ENCODE measurements at regions not wholly inside any gene's neighbourhood (a gene's known extent, or its start where the extent isn't known, plus 50 kb on each side); places are given as distances from the start of the nearest gene placed in this dataset.

DNA sequence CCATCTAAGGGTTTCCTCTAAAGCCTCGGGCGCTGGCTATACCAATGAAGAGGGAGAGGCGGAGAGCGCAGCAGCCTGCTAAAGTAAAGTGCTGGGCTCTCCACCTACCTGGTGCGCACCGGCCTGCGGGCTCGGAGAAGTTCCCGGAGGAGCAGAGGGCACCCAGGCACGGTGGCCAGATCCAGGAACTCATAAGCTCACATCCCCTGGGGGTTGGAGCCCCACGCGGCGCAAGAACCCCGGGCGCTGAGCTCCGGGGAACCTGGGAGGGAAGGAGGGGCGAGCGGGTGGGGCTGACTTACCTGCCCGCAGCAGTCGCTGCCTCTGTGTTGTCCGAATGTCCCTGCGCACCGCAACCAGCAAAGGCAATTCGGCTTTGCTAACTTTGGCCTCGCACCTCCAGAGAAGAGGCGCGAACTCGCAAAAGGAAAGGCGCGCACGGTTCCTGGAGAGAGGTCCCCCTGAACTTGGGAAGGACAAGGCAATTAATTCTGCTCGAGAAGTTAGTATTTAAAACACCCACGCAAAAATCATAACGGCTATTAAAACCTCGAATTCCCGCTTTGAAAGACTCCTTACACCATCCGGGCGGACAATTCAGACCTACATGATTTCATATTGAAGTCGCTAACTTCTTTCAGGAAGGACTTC, 127.6 kb upstream of the C11orf58 start:
- no peaks in the 10 kb centered on the region for H3K4me1 ChIP-seq (ENCODE audit: low read depth, poor library complexity, severe bottlenecking)
- H3K9ac ChIP-seq: no peak overlapping the region
- H3K4me3 ChIP-seq (IDR thresholded peaks at IDR 0.05; ENCODE audit: insufficient read depth, low read depth, low read length): no peak overlapping the region
- no peak overlapping the region for H2AFZ ChIP-seq (ENCODE audit: low read depth)
- no peaks in the 10 kb centered on the region for H3K36me3 ChIP-seq (ENCODE audit: insufficient read depth)
- H3K27me3 ChIP-seq (ENCODE audit: insufficient read depth, low read depth): no peaks in the 10 kb centered on the region; the same call in 1 of the 2 replicates
- no peaks in the 10 kb centered on the region for H3K79me2 ChIP-seq (ENCODE audit: insufficient read depth, low read depth)
- TF ChIP-seq, protein P1, sequence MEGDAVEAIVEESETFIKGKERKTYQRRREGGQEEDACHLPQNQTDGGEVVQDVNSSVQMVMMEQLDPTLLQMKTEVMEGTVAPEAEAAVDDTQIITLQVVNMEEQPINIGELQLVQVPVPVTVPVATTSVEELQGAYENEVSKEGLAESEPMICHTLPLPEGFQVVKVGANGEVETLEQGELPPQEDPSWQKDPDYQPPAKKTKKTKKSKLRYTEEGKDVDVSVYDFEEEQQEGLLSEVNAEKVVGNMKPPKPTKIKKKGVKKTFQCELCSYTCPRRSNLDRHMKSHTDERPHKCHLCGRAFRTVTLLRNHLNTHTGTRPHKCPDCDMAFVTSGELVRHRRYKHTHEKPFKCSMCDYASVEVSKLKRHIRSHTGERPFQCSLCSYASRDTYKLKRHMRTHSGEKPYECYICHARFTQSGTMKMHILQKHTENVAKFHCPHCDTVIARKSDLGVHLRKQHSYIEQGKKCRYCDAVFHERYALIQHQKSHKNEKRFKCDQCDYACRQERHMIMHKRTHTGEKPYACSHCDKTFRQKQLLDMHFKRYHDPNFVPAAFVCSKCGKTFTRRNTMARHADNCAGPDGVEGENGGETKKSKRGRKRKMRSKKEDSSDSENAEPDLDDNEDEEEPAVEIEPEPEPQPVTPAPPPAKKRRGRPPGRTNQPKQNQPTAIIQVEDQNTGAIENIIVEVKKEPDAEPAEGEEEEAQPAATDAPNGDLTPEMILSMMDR (conservative IDR thresholded peaks at IDR 0.05; ENCODE audit: low read depth, low read length): no peak
- H3K4me2 ChIP-seq: no peak overlapping the region
- H4K20me1 ChIP-seq (ENCODE audit: insufficient read depth): no peaks in the 10 kb centered on the region
- no peak overlapping the region for H3K27ac ChIP-seq

DNA sequence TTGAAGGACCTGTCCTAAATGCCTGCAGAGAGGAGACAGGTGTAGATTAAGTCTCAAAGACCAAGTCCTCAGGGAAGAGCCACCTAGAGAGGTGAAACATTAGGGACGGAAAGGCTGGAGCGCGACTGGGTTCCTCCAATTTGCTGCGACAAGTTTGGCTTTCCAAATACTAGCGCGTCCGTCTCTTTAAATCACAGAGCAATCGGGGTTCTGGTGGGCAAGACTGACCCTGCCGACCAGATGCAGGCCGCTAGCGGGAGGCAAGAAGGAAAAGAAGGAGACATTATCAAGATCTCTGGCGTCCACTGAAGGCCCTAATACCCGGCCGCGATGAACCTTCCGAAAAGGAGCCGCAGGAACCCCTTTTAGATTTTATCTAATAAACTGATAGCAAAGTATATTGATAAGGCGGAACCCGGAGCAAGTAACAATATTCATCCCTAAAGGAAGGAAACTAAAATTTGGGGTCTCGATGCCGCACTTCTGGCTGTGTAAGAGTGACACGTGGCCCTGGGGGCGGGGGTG, 128.2 kb upstream of the C11orf58 start:
- H3K27me3 ChIP-seq (ENCODE audit: insufficient read depth, low read depth): no peaks in the 10 kb centered on the region; the same call in 1 of the 2 replicates

DNA sequence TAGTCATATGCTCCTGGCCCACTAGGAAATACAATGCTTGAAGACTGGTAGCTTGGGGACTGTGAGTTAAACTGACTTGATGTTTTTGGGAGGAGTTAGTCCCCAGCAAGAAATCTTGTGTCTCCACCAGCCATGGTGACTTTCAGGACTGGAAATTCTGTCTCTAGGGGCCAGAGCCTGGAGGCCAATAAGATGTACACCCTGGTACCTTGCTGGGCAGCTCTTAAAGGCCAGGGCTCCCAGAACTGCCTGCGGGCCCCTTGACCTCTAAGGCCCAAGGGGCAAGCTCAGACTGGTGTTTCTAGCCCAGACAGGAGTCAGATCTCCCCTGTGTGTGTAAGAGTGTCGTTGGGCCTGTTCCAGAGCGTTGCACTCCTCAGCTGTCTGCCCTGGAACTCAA, 128.7 kb upstream of the C11orf58 start:
- no peaks in the 10 kb centered on the region; the same call in 1 of the 2 replicates for H3K27me3 ChIP-seq (ENCODE audit: insufficient read depth, low read depth)
- no peaks in the 10 kb centered on the region for H3K4me1 ChIP-seq (ENCODE audit: low read depth, poor library complexity, severe bottlenecking)
- H2AFZ ChIP-seq (ENCODE audit: low read depth): no peak overlapping the region
- no peaks in the 10 kb centered on the region for H3K79me2 ChIP-seq (ENCODE audit: insufficient read depth, low read depth)
- no peak overlapping the region for H3K27ac ChIP-seq
- H4K20me1 ChIP-seq (ENCODE audit: insufficient read depth): no peaks in the 10 kb centered on the region
- TF ChIP-seq, protein P1 (conservative IDR thresholded peaks at IDR 0.05; ENCODE audit: low read depth, low read length): no peak
- H3K9ac ChIP-seq: no peak overlapping the region
- no peak overlapping the region for H3K4me3 ChIP-seq (IDR thresholded peaks at IDR 0.05; ENCODE audit: insufficient read depth, low read depth, low read length)
- H3K4me2 ChIP-seq: no peak overlapping the region
- H3K36me3 ChIP-seq (ENCODE audit: insufficient read depth): no peaks in the 10 kb centered on the region

More for the DNA sequence above, 128.2 kb upstream of the C11orf58 start:
- Histone ChIP-seq H3K4me2 (no peak overlapping the region), H2AFZ (ENCODE audit: low read depth) (no peak overlapping the region), H3K4me1 (ENCODE audit: low read depth, poor library complexity, severe bottlenecking) (no peaks in the 10 kb centered on the region), H3K27ac (no peak overlapping the region), H4K20me1 (ENCODE audit: insufficient read depth) (no peaks in the 10 kb centered on the region), H3K4me3 (IDR thresholded peaks at IDR 0.05; ENCODE audit: insufficient read depth, low read depth, low read length) (no peak overlapping the region), H3K79me2 (ENCODE audit: insufficient read depth, low read depth) (no peaks in the 10 kb centered on the region), H3K9ac (no peak overlapping the region), H3K36me3 (ENCODE audit: insufficient read depth) (no peaks in the 10 kb centered on the region)
- TF ChIP-seq, protein P1 (conservative IDR thresholded peaks at IDR 0.05; ENCODE audit: low read depth, low read length): no peak

DNA sequence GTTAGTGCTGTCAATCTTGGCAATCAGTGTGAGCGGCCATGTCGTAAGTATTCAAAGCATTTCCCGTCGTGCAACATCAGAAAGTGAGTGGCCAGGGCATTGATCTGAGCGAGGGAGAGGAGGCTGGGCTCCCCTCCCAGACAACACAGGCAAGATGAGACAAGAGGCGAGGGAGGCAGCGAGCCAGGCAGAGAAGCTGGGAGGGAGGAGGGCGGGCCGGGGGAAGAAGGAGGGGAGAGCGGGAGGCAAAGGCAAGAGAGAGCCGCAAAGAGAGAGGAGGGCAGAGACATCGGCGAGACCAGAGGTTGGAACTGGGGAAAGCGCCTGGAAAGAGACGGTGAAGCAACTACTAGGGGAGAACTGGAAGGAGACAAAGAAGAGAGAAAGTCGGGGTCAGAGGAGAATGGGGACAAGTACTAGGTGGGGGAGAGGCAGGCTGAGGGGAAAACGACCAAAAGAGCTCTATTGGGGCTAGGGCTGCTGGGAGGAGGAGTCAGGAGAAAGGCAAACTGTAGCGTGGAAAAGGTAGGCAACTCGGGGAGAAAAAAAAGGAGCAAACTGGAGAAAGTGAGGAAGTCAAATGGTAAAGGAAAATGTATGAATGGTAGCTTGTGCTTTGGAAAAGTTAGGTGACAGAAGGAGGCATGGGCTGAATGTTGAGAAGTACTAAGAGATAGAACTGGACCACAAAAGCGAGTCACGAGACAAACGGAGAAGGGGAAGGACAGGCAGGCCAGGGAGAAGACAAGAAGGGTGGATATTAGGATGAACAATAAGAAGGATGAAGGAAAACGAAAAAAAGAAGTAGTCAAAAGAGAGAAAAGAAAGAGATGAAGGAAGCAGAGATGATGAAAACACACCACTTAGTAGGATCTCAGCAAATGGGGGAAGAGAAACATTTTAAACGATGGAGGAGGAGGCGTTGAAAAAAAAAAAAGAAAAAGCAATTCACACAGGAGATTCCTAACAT, 130.5 kb upstream of the C11orf58 start:
- TF ChIP-seq, protein P1 (conservative IDR thresholded peaks at IDR 0.05; ENCODE audit: low read depth, low read length): no peak
- Histone ChIP-seq H3K36me3 (ENCODE audit: insufficient read depth) (no peaks in the 10 kb centered on the region), H4K20me1 (ENCODE audit: insufficient read depth) (no peaks in the 10 kb centered on the region), H3K27ac (no peak overlapping the region), H3K4me1 (ENCODE audit: low read depth, poor library complexity, severe bottlenecking) (no peaks in the 10 kb centered on the region), H3K27me3 (ENCODE audit: insufficient read depth, low read depth) (no peaks in the 10 kb centered on the region; the same call in 1 of the 2 replicates), H3K4me3 (IDR thresholded peaks at IDR 0.05; ENCODE audit: insufficient read depth, low read depth, low read length) (no peak overlapping the region), H3K9ac (no peak overlapping the region), H3K79me2 (ENCODE audit: insufficient read depth, low read depth) (no peaks in the 10 kb centered on the region), H3K4me2 (peak overlapping the region; percentile 29; the same call in 1 of the 2 replicates), H2AFZ (ENCODE audit: low read depth) (peak overlapping the region; percentile 97)

Data from KMS-11 (cell line).